ENCODE measurements at regions not wholly inside any gene's neighbourhood (a gene's known extent, or its start where the extent isn't known, plus 50 kb on each side); places are given as distances from the start of the nearest gene placed in this dataset.

DNA sequence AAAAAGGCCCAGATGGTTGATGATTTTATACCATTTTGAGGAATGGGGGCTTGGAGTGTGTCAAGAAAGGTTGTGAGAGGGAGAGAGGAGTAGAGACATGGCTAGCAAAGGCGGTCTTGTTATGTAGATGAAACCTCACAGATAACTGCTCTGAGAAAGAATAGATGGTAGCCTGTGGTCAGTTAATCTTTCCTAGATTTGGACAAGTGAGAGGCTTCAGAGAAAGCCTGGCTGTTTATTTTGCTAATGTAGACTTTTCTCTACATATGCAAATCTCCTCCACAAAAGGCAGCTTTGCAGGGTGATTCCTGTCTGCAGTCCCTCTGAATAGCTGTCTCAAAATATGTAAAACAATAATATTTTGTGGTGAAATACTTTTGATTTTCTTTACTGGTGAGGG is 177.3 kb downstream of the OTOL1 start:
- TF ChIP-seq, protein P1, sequence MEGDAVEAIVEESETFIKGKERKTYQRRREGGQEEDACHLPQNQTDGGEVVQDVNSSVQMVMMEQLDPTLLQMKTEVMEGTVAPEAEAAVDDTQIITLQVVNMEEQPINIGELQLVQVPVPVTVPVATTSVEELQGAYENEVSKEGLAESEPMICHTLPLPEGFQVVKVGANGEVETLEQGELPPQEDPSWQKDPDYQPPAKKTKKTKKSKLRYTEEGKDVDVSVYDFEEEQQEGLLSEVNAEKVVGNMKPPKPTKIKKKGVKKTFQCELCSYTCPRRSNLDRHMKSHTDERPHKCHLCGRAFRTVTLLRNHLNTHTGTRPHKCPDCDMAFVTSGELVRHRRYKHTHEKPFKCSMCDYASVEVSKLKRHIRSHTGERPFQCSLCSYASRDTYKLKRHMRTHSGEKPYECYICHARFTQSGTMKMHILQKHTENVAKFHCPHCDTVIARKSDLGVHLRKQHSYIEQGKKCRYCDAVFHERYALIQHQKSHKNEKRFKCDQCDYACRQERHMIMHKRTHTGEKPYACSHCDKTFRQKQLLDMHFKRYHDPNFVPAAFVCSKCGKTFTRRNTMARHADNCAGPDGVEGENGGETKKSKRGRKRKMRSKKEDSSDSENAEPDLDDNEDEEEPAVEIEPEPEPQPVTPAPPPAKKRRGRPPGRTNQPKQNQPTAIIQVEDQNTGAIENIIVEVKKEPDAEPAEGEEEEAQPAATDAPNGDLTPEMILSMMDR (IDR thresholded peaks at IDR 0.05), result no peak
- TF ChIP-seq POLR2A (IDR thresholded peaks at IDR 0.05) (no peak), POLR2AphosphoS5 (IDR thresholded peaks at IDR 0.05; ENCODE audit: insufficient read depth in 1 of 2, low read depth in 1 of 2) (no peak)
